Panc1 (cell line): ENCODE measurements at regions not wholly inside any gene's neighbourhood (a gene's known extent, or its start where the extent isn't known, plus 50 kb on each side); places are given as distances from the start of the nearest gene placed in this dataset.

Source experiments
- CTCF ChIP-seq: fragments of 450-650 bp; IDR thresholded peaks from 2 replicates; pipeline ENCODE4 v1.5.1; 2017; ENCODE audit warnings: mild to moderate bottlenecking
- POLR2AphosphoS5 ChIP-seq: IDR thresholded peaks from 2 replicates; pipeline ENCODE4 v1.6.1; 2012; ENCODE audit warnings: mild to moderate bottlenecking, low read depth, low read length, moderate library complexity
- SIN3A ChIP-seq: IDR thresholded peaks from 2 replicates; pipeline ENCODE4 v1.6.1; 2012; ENCODE audit warnings: low read depth, mild to moderate bottlenecking, low read length, moderate library complexity, borderline replicate concordance; ENCODE audit not compliant: insufficient read depth
- TCF7L2 ChIP-seq: IDR thresholded peaks from 2 replicates; pipeline ENCODE4 v1.6.1; 2011; ENCODE audit warnings: mild to moderate bottlenecking, low read depth, low read length, inconsistent platforms

GRCh38 chr17:33811004-33811760 is 443.9 kb upstream of the CCL2 start:
- no peak for TF ChIP-seq SIN3A
- TF ChIP-seq POLR2AphosphoS5 = no peak
- TF ChIP-seq CTCF = no peak
- TF ChIP-seq TCF7L2 = no peak
